Natural killer cell (primary cell): ENCODE measurements at regions not wholly inside any gene's neighbourhood (a gene's known extent, or its start where the extent isn't known, plus 50 kb on each side); places are given as distances from the start of the nearest gene placed in this dataset.

Source experiments
- ATAC-seq, 3 donors: fragments of 150-1000 bp in 2 of 3; fragments of 200-7000 bp in 1 of 3; cut with Tn5 transposase; 1 replicate in 1 of 3; 2 replicates in 2 of 3; pipeline ENCODE4 v1.10.0; 2021; ENCODE audit warnings: mild to moderate bottlenecking in 2 of 3, moderate library complexity in 2 of 3
- DNase-seq, 2 donors: peaks; one replicate each; pipeline versions ENCODE4 v3.0.0 to v3.0.0-alpha.2; 2013 to 2021; ENCODE audit warnings: mixed read lengths in 1 of 2
- H3K27ac ChIP-seq: one replicate; pipeline ENCODE4 v1.5.1; 2013; ENCODE audit warnings: mild to moderate bottlenecking, low read length
- H3K27me3 ChIP-seq: one replicate; pipeline ENCODE4 v1.6.1; 2013; ENCODE audit warnings: low read length; ENCODE audit not compliant: control insufficient read depth, insufficient read depth
- H3K36me3 ChIP-seq: one replicate; pipeline ENCODE4 v1.6.1; 2013; ENCODE audit warnings: low read length; ENCODE audit not compliant: control insufficient read depth, insufficient read depth
- H3K4me1 ChIP-seq: one replicate; pipeline ENCODE4 v1.6.1; 2013; ENCODE audit warnings: low read length; ENCODE audit not compliant: control insufficient read depth, insufficient read depth
- H3K4me3 ChIP-seq: one replicate; pipeline ENCODE4 v1.5.1; 2013; ENCODE audit warnings: low read length
- H3K9me3 ChIP-seq: one replicate; pipeline ENCODE4 v1.6.1; 2013; ENCODE audit warnings: low read length; ENCODE audit not compliant: control insufficient read depth, insufficient read depth
- H3K27ac Mint-ChIP-seq, 2 donors: one replicate each; pipeline ENCODE4 v1.8.0; 2022; ENCODE audit warnings: mild to moderate bottlenecking in 2 of 2, mixed read lengths in 2 of 2, moderate library complexity in 1 of 2
- H3K27me3 Mint-ChIP-seq, 2 donors: one replicate each; pipeline ENCODE4 v1.8.0; 2022; ENCODE audit warnings: low read depth in 2 of 2, mixed read lengths in 2 of 2
- H3K36me3 Mint-ChIP-seq: one replicate; pipeline ENCODE4 v1.8.0; 2022; ENCODE audit warnings: mixed read lengths
- H3K4me1 Mint-ChIP-seq, 2 donors: one replicate each; pipeline ENCODE4 v1.8.0; 2022; ENCODE audit warnings: mixed read lengths in 2 of 2
- H3K4me3 Mint-ChIP-seq: one replicate; pipeline ENCODE4 v1.8.0; 2022; ENCODE audit warnings: mild to moderate bottlenecking, moderate library complexity, mixed read lengths
- H3K9me3 Mint-ChIP-seq, 2 donors: one replicate each; pipeline ENCODE4 v1.8.0; 2022; ENCODE audit warnings: mixed read lengths in 2 of 2
- WGBS: methylation state at CpG from one replicate; pipeline ENCODE4 v1.1.7; 2013; ENCODE audit warnings: missing lambda C conversion rate; ENCODE audit not compliant: insufficient coverage; 5-methylcytosine and 5-hydroxymethylcytosine counted together
- intact Hi-C: fragments of 100-400 bp; cut with micrococcal nuclease; formaldehyde crosslinking; loops from one replicate; pipeline ENCODE4 v1.14.2; 2022
- TF ChIP-seq, protein P1 (sequence below): fragments of 200-600 bp; IDR thresholded peaks from one replicate; pipeline ENCODE4 v1.8.0; 2022; ENCODE audit warnings: antibody characterized with exemption

GRCh38 chr3:135752851-135753250, 212.7 kb upstream of the PPP2R3A start:
- no peak overlapping the region for H3K4me3 Mint-ChIP-seq
- Histone ChIP-seq H3K27me3 (no peaks in the 10 kb centered on the region), H3K4me1 (no peaks in the 10 kb centered on the region), H3K36me3 (no peaks in the 10 kb centered on the region), H3K4me3 (no peak overlapping the region), H3K9me3 (no peaks in the 10 kb centered on the region), H3K27ac (no peak overlapping the region)
- intact Hi-C loops = no loop called here
- TF ChIP-seq, protein P1, sequence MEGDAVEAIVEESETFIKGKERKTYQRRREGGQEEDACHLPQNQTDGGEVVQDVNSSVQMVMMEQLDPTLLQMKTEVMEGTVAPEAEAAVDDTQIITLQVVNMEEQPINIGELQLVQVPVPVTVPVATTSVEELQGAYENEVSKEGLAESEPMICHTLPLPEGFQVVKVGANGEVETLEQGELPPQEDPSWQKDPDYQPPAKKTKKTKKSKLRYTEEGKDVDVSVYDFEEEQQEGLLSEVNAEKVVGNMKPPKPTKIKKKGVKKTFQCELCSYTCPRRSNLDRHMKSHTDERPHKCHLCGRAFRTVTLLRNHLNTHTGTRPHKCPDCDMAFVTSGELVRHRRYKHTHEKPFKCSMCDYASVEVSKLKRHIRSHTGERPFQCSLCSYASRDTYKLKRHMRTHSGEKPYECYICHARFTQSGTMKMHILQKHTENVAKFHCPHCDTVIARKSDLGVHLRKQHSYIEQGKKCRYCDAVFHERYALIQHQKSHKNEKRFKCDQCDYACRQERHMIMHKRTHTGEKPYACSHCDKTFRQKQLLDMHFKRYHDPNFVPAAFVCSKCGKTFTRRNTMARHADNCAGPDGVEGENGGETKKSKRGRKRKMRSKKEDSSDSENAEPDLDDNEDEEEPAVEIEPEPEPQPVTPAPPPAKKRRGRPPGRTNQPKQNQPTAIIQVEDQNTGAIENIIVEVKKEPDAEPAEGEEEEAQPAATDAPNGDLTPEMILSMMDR = no peak
- 73% methylated on average over 2 of the region's 2 CpGs for WGBS
- no peak overlapping the region for H3K27ac Mint-ChIP-seq
- peaks cover 0 to 7% of the 10 kb centered on the region in 2 donors for H3K9me3 Mint-ChIP-seq
- H3K4me1 Mint-ChIP-seq = no peaks in the 10 kb centered on the region
- H3K36me3 Mint-ChIP-seq = no peaks in the 10 kb centered on the region
- DNase-seq (no peak), ATAC-seq (no peak)
- no peaks in the 10 kb centered on the region for H3K27me3 Mint-ChIP-seq

- H3K27ac Mint-ChIP-seq = no peak overlapping the region
- WGBS = 89% methylated on average over 7 of the region's 7 CpGs
- H3K36me3 Mint-ChIP-seq = no peaks in the 10 kb centered on the region
These were observed 212.0 kb upstream of the PPP2R3A start for GRCh38 chr3:135753506-135753905.

DNA sequence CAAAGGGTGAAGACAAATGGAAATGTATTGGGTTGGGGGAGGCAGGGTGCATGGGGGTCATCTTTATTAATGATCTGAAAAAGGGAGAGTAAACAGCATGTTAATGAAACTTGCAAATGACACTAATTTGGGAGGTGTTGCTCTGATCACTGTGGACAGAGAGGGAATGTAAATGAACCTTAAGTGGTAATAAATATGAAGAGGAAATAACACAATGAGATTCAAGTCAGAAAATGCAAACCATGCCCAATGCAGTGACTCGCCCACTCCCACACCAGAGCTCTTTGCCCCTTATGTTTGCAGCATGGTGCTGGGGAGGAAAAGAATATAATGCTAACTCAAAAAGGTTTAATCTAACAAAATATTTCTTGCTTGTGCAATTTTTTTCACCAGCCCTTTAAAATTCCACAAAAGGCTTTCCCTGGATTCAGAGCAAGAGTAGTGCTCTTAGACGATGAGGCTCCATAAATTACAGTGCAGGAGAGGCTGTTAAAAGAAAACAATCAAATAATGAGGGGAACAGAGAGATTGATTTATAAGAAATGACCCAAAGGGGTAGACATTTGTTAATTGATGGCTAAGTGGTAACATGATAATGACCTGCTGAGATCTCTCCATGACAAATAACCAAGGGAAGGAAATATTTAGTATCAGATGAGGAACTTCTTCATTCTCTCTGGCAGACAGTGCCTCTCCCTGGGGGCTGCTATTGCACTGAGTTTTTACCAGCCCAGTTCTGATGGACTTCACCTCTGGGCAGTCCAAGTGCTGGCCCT, 210.0 kb upstream of the PPP2R3A start:
- DNase-seq (no peak), ATAC-seq (no peak)
- H3K36me3 Mint-ChIP-seq = no peaks in the 10 kb centered on the region
- H3K27ac ChIP-seq = no peak overlapping the region
- no peak overlapping the region for H3K27ac Mint-ChIP-seq
- no peaks in the 10 kb centered on the region for H3K27me3 ChIP-seq
- TF ChIP-seq, protein P1 = no peak
- no peaks in the 10 kb centered on the region for H3K36me3 ChIP-seq
- no peak overlapping the region for H3K4me3 ChIP-seq
- intact Hi-C loops = no loop called here
- WGBS = 56% methylated on average over 1 of the region's 2 CpGs
- no peaks in the 10 kb centered on the region for H3K27me3 Mint-ChIP-seq
- H3K4me3 Mint-ChIP-seq = no peak overlapping the region
- H3K9me3 ChIP-seq = peaks cover 2% of the 10 kb centered on the region
- no peaks in the 10 kb centered on the region for H3K4me1 ChIP-seq
- H3K4me1 Mint-ChIP-seq = no peaks in the 10 kb centered on the region
- peaks cover 0 to 6% of the 10 kb centered on the region in 2 donors for H3K9me3 Mint-ChIP-seq

More at GRCh38 chr3:135753506-135753905, 212.0 kb upstream of the PPP2R3A start:
- Mint-ChIP-seq H3K4me3 (no peak overlapping the region), H3K4me1 (no peaks in the 10 kb centered on the region), H3K27me3 (no peaks in the 10 kb centered on the region), H3K9me3 (peaks cover 0 to 7% of the 10 kb centered on the region in 2 donors)
- Histone ChIP-seq H3K36me3 (no peaks in the 10 kb centered on the region), H3K4me1 (no peaks in the 10 kb centered on the region), H3K9me3 (peaks cover 2% of the 10 kb centered on the region), H3K27ac (no peak overlapping the region), H3K4me3 (no peak overlapping the region), H3K27me3 (no peaks in the 10 kb centered on the region)
- intact Hi-C loops = no loop called here
- TF ChIP-seq, protein P1 = no peak
- DNase-seq (no peak), ATAC-seq (no peak)
